ENCODE measurements at regions not wholly inside any gene's neighbourhood (a gene's known extent, or its start where the extent isn't known, plus 50 kb on each side); places are given as distances from the start of the nearest gene placed in this dataset.
A peak's percentile ranks its signal among the peaks of the same experiment; 100 is the strongest.
"Not testable (repeated sequence)": the region's sequence is repeated elsewhere in the genome, so short reads cannot be mapped to it uniquely, and the experiment has no call there.

DNA sequence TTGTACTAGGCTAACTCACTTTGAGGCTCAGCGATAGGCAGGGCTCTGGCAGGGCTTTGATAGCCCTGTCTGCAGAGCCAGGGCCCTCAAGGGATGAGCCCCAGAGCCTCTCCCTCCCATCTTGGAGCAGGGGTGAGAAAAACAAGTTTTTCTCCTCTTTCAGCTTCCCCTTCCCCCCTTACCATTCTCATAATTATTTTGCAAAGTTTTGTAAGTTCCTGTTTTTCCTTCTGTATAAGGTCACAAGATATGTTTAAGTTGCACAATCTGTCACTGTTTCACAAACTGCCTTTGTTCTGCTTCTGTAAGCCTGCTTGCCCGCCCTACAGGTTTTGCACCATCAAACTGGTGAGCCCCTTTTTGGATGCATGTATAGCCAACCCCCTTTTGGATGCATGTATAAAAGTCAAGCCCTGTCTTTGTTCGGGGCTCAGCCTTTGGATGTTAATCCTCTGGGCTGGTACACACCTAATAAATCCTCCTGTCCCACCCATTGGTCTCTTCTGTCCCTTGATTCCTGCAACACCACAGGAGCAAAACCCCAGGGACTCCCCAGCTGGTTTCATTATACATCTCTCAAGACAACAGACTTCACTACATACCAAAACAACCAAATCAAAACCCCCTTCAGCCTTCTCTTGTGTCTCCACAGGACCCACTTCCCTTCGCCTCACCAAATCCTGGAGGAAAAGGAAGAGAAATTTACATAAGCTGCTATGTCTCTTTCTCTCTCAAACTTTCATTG, 52.5 kb upstream of the RESF1 start:
- H3K27me3 Mint-ChIP-seq, result no peaks in the 10 kb centered on the region
- ATAC-seq, result peak; percentile 57 to 89

GRCh38 chr12:31903025-31903424, 56.2 kb upstream of the RESF1 start:
- no peaks in the 10 kb centered on the region for H3K27me3 Mint-ChIP-seq
- H3K4me1 Mint-ChIP-seq (ENCODE audit: low read depth in 2 of 2), result peaks cover 43 to 44% of the 10 kb centered on the region in 2 donors

More for the DNA sequence above, 52.5 kb upstream of the RESF1 start:
- Mint-ChIP-seq H3K36me3 (peaks cover 39% of the 10 kb centered on the region), H3K27ac (peak overlapping the region; percentile 92 to 96), H3K4me3 (peak overlapping the region; percentile 74), H3K4me1 (ENCODE audit: low read depth in 2 of 2) (peaks cover 24 to 31% of the 10 kb centered on the region in 2 donors), H3K9me3 (peaks cover 24% of the 10 kb centered on the region)
- DNase-seq (ENCODE audit: low spot score), result peak; percentile 64

GRCh38 chr12:31900271-31900670, 58.9 kb upstream of the RESF1 start:
- H3K9me3 Mint-ChIP-seq, result peaks cover 11% of the 10 kb centered on the region
- ATAC-seq, result no peak
- no peaks in the 10 kb centered on the region for H3K27me3 Mint-ChIP-seq
- peak overlapping the region; percentile 87 to 98 for H3K27ac Mint-ChIP-seq
- no peak for DNase-seq (ENCODE audit: low spot score)
- H3K4me1 Mint-ChIP-seq (ENCODE audit: low read depth in 2 of 2), result peaks cover 47 to 49% of the 10 kb centered on the region in 2 donors
- peaks cover 42% of the 10 kb centered on the region for H3K36me3 Mint-ChIP-seq
- H3K4me3 Mint-ChIP-seq, result peak overlapping the region; percentile 12

More at GRCh38 chr12:31903025-31903424, 56.2 kb upstream of the RESF1 start:
- Mint-ChIP-seq H3K4me3 (no peak overlapping the region), H3K27ac (no peak overlapping the region), H3K36me3 (peaks cover 42% of the 10 kb centered on the region), H3K9me3 (peaks cover 18% of the 10 kb centered on the region)
- ATAC-seq, result no peak
- DNase-seq (ENCODE audit: low spot score), result no peak

DNA sequence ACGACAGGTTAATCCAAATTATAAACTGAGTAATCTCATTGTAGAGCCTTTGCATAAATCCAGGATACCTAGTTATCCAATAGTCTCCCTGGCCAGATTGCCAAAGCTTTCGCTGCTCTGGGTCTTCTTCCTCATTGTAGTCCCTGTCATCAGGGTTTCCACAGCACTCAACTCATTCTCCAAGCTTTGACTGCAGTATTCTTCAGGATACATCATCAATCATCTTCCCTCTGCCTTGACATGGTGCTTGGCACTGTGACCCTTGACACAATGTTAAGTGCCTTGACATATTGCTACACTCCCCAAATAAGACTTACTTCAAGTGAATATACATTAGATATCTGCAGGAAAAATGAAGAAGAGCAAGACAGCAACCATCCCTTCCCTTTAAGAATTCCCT, 60.1 kb upstream of the RESF1 start:
- H3K4me1 Mint-ChIP-seq (ENCODE audit: low read depth in 2 of 2), result peaks cover 53 to 57% of the 10 kb centered on the region in 2 donors
- H3K4me3 Mint-ChIP-seq, result peak overlapping the region; percentile 26
- peak overlapping the region; percentile 98 to 99 for H3K27ac Mint-ChIP-seq
- H3K36me3 Mint-ChIP-seq, result peaks cover 51% of the 10 kb centered on the region
- peaks cover 14% of the 10 kb centered on the region for H3K9me3 Mint-ChIP-seq
- no peaks in the 10 kb centered on the region for H3K27me3 Mint-ChIP-seq
- DNase-seq (ENCODE audit: low spot score) (no peak), ATAC-seq (no peak)

- H3K9me3 Mint-ChIP-seq, result peaks cover 14% of the 10 kb centered on the region
- H3K27ac Mint-ChIP-seq, result peak overlapping the region; percentile 98 to 99
- H3K27me3 Mint-ChIP-seq, result no peaks in the 10 kb centered on the region
- peaks cover 56 to 64% of the 10 kb centered on the region in 2 donors for H3K4me1 Mint-ChIP-seq (ENCODE audit: low read depth in 2 of 2)
- H3K4me3 Mint-ChIP-seq, result peak overlapping the region; percentile 90
- DNase-seq (ENCODE audit: low spot score) (peak; percentile 67), ATAC-seq (peak in 1 of 2 donors; percentile 22)
- H3K36me3 Mint-ChIP-seq, result peaks cover 59% of the 10 kb centered on the region
Measured at GRCh38 chr12:31897781-31898503, 61.3 kb upstream of the RESF1 start.

- Mint-ChIP-seq H3K36me3 (peaks cover 64% of the 10 kb centered on the region), H3K27ac (peak overlapping the region; percentile 98 to 99), H3K9me3 (peaks cover 14% of the 10 kb centered on the region), H3K4me1 (ENCODE audit: low read depth in 2 of 2) (peaks cover 58 to 69% of the 10 kb centered on the region in 2 donors), H3K4me3 (peak overlapping the region; percentile 90)
- DNase-seq (ENCODE audit: low spot score); H3K27me3 Mint-ChIP-seq; ATAC-seq: not testable (repeated sequence)
Measured at GRCh38 chr12:31897092-31897491, 62.1 kb upstream of the RESF1 start.

DNA sequence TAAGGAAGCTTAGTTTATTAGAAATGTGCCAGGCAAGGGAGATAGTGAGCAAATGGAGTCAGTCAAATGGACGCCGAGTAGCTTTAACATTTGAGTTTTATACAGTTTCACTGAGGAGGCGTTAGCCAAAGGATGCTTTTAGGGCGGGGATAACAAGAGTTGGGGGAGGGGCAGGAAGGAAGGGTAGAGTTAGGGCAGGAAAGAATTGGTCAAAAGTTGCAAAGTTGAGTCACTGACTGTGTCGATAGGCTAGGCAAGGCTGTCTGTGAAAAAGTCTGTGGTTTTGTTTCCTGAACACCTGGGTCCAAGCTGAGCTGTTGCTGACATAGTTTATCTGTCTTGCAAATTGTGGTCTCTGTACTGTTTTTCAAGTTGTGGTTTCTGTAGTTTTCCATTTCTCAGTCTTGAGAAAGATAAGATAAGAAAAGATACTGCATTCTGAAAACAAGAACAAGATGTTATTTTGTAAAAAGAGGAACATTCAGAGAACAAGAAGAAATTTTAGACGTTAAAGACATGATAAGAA, 62.6 kb upstream of the RESF1 start:
- Mint-ChIP-seq H3K27ac (peak overlapping the region; percentile 98 to 99), H3K27me3 (no peaks in the 10 kb centered on the region), H3K4me1 (ENCODE audit: low read depth in 2 of 2) (peaks cover 59 to 70% of the 10 kb centered on the region in 2 donors), H3K4me3 (peak overlapping the region; percentile 90), H3K36me3 (peaks cover 64% of the 10 kb centered on the region), H3K9me3 (peaks cover 14% of the 10 kb centered on the region)
- ATAC-seq (peak; percentile 97), DNase-seq (ENCODE audit: low spot score) (peak; percentile 92)

DNA sequence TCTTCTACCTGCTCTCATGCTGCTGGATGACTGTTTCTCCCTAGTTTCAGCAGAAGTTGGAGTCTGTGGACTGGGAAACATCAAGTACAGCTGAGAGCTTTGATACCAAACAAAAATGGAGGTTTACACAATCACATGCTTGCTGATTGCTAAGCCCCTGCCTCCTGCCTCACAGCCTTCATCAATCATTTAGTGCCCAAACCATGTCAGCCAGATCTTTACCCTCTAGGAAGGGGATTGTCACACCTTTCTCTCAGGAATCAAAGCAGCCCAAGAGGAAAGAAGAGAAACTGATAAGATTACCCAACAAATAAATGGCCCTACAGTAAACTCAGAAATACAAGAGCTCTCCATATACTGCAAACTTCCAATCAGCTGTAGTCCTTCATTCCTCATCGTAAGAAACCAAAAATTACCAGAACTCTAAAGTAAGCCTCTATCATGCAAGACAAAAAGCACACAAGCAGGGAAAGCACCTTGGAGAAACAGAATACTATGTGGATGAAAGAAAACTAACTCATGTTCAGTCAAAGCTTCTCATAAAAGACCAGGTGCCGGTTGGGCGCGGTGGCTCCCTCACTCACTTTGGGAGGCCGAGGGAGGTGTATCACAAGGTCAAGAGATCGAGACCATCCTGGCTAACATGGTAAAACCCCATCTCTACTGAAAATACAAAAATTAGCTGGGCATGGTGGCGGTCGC, 63.6 kb upstream of the RESF1 start:
- Mint-ChIP-seq H3K4me3 (peak overlapping the region; percentile 90), H3K36me3 (peaks cover 64% of the 10 kb centered on the region), H3K27ac (peak overlapping the region; percentile 98 to 99), H3K4me1 (ENCODE audit: low read depth in 2 of 2) (peaks cover 66 to 77% of the 10 kb centered on the region in 2 donors), H3K9me3 (peaks cover 14% of the 10 kb centered on the region), H3K27me3 (no peaks in the 10 kb centered on the region)
- ATAC-seq (no peak), DNase-seq (ENCODE audit: low spot score) (no peak)

- DNase-seq (ENCODE audit: low spot score), result peak; percentile 62
- H3K9me3 Mint-ChIP-seq, result peaks cover 18% of the 10 kb centered on the region
- H3K4me3 Mint-ChIP-seq, result peak overlapping the region; percentile 63
- H3K27ac Mint-ChIP-seq, result peak overlapping the region; percentile 91 to 94
- ATAC-seq, result peak; percentile 84 to 86
- peaks cover 63 to 65% of the 10 kb centered on the region in 2 donors for H3K4me1 Mint-ChIP-seq (ENCODE audit: low read depth in 2 of 2)
- H3K27me3 Mint-ChIP-seq, result no peaks in the 10 kb centered on the region
- peaks cover 60% of the 10 kb centered on the region for H3K36me3 Mint-ChIP-seq
Measured at GRCh38 chr12:31890295-31891285, 68.6 kb upstream of the RESF1 start.

- Mint-ChIP-seq H3K36me3 (peaks cover 48% of the 10 kb centered on the region), H3K27ac (peak overlapping the region; percentile 91), H3K27me3 (no peaks in the 10 kb centered on the region), H3K9me3 (peaks cover 13% of the 10 kb centered on the region), H3K4me1 (ENCODE audit: low read depth in 2 of 2) (peaks cover 44 to 57% of the 10 kb centered on the region in 2 donors), H3K4me3 (peak overlapping the region; percentile 45)
- no peak for ATAC-seq
- no peak for DNase-seq (ENCODE audit: low spot score)
Measured at GRCh38 chr12:31887109-31887811, 72.0 kb upstream of the RESF1 start.

DNA sequence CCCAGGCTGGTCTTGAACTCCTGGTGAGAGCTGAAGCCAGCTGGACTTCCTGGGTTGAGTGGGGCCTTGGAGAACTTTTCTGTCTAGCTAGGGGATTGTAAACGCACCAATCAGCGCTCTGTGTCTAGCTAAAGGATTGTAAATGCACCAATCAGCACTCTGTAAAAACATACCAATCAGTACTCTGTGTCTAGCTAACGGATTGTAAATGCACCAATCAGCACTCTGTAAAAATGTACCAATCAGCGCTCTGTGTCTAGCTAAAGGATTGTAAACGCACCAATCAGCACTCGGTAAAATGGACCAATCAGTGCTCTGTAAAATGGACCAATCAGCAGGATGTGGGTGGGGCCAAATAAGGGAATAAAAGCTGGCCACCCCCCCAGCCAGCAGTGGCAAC, 76.5 kb upstream of the RESF1 start:
- Mint-ChIP-seq H3K36me3 (peaks cover 40% of the 10 kb centered on the region), H3K9me3 (peaks cover 15% of the 10 kb centered on the region), H3K4me1 (ENCODE audit: low read depth in 2 of 2) (peaks cover 29 to 45% of the 10 kb centered on the region in 2 donors)
- not testable (repeated sequence) for DNase-seq (ENCODE audit: low spot score); H3K27ac Mint-ChIP-seq; H3K4me3 Mint-ChIP-seq; ATAC-seq; H3K27me3 Mint-ChIP-seq

DNA sequence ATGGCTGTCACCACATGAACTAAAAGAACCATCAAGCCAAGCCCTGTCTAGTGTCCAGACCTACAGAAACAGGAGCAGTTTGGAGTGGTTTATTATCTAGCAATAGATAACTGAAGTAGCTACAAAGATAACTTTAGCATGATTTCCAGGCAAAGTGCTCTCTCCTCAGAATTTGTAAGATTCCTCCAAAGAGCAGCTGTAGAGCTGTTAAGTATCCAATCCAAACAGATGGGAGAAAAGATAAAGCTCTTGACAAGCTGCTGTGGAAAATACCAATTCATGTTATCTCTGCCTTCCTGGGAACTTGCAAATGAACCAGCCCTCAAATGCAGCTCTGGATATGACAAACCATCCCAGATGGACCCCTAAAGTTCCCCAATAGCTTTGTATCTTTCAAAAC, 78.9 kb upstream of the RESF1 start:
- no peak for ATAC-seq
- Mint-ChIP-seq H3K4me1 (ENCODE audit: low read depth in 2 of 2) (peaks cover 12 to 34% of the 10 kb centered on the region in 2 donors), H3K36me3 (peaks cover 19% of the 10 kb centered on the region), H3K27me3 (no peaks in the 10 kb centered on the region), H3K4me3 (no peak overlapping the region), H3K9me3 (peaks cover 8% of the 10 kb centered on the region), H3K27ac (peak overlapping the region in 1 of 2 donors; percentile 19)
- DNase-seq (ENCODE audit: low spot score), result no peak

Data from natural killer cell treated with Interleukin-12 subunit alpha and Interleukin-12 subunit beta and Interleukin-15 and Interleukin-18, amount 100 ng/mL, for 72 hours (primary cell).